GM19238 (cell line): ENCODE measurements at regions not wholly inside any gene's neighbourhood (a gene's known extent, or its start where the extent isn't known, plus 50 kb on each side); places are given as distances from the start of the nearest gene placed in this dataset.
"Not testable (repeated sequence)": the region's sequence is repeated elsewhere in the genome, so short reads cannot be mapped to it uniquely, and the experiment has no call there.

Experiments used
- DNase-seq: peaks from one replicate; pipeline ENCODE4 v3.0.0; 2011; ENCODE audit warnings: low spot score; ENCODE audit not compliant: insufficient read length

DNA sequence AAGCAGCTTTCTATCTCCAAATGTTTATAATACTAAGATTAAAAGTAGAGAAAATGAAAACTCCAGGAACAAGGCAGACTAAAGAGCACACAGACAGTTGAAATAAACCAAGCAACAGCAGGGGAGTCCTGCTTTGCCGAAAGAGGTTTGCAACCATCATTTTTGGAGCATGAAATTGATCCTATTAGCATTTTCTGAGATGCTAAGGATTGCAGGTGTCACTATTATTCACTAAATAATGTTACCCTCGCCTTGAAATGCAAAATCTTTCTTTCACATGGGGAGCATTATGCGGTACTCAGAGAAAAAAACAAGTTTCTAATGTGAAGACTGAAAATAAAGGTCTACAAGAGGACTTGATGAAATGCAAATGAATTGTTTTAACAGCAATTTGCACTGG, 81.7 kb upstream of the DNAJC10 start:
- DNase-seq = no peak

DNA sequence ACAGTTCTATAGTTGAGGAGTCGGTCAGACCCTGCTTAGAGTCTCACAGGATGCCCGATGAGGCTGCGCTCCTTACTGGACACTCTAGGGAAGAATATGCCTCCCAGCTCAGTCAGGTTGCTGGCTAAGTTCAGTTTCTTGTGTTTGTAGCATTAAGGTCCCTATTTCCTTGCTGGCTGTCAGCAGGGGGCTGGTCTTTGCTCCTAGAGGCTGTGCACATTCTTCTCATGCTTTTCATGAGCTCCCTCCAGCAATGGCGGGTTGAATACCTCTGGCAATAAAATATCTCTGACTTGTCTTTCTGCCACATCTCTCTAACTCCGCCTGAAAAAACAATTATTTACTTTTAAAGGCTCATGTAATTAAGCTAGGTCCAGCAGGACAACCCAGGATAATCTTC, 79.4 kb upstream of the DNAJC10 start:
- DNase-seq = no peak

DNA sequence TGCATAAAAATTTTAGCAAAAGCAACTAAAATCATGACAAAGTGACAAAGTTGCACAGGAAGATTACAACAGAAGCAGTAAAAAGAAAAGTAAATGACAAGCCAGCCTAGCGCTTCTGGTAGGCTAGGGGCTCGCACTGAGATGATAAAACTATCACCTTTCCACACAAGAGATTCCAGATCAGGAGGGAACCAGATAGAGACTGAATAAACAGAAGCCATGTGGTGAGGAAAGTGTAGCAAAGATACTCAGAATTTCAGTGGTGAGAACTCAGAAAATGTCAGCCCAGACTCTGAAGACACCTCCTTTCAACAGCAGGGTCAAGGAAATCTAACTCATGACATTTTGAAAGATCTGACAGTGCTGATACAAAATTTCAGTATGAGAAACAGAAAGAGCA, 77.4 kb upstream of the DNAJC10 start:
- DNase-seq = no peak

DNA sequence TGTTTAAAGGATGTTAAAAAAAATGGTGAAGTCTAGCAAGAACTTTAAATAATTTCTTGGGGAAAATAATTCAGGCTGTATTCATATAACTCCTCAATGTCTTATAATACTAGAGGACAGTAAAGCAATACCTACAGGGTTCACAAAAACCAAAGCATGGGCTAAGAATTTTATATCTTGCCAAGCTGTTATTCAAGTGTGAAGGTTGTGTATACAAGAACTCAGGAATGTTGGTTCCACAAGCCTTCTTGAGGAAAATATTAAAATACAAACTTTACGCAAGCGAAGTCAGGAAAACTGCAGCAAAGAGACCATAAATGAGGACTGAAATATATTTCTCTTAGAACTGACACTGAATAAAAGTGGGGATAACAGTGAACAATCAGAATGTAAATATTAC, 76.1 kb upstream of the DNAJC10 start:
- DNase-seq = no peak

DNA sequence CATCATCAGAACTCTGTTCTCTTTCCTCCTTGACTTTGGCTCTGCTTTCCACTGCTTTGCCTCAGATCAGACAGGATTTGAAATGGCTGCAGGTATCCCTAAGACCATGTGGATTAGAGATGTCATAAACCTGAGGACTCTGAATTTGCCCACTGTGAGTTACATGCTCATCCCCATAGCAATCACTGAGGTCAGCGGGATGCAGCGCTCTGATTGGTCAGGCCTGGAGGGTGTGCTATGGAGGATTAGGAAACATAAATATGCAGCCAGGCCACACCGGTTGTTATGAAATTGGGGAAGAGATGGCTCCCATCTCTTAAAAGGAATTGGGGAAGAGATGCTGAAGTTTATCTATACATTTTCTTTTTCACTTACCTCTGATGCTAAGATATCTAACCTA, 73.7 kb upstream of the DNAJC10 start:
- peak; percentile 14 for DNase-seq

DNA sequence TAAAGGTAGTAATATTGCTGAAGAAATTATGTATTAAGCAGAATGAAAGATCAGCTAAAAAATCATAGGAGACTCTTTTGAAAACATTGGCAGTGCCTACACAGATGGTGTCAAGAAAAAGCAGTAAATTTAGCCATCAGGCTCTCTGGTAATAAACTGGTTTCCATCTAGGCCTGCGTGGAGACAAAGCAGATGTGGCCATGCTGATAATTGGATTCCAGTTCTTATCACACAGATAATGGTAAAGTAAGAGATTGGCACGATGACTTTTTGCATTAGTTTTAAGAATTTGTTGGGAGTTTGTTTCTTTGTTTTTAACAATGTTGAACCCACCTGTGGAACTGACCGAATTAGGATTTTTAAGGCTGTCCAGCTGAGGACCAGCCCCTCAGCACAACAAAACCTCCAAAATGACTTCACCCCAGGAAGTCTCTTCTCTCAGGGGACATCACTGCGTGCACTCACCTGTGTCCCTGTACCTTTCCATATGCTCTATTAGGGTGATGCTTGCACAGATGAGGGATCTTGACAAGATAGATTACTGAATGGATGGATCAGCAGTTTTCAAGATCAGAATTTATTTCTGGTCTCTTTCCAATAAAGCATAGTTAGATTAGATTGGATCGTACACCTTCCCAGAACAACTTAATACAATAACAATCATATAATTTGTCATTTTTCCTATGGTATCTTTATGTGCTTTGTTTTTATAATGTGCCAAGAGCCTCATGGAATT, 69.1 kb upstream of the DNAJC10 start:
- DNase-seq = no peak

DNA sequence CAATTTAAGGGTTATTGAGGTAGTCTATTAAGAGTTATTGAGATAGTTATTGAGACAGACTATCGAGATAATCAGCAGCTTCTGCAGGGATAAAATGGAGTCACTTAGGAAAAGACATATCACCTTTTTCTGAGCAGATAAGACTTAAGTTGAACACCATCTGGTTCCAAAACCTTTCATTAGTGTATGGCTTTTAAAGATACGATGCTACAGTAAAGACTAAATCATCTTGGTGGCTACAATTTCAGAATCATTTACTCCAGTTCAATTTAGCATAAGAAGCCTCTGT, 68.6 kb upstream of the DNAJC10 start:
- DNase-seq = no peak

DNA sequence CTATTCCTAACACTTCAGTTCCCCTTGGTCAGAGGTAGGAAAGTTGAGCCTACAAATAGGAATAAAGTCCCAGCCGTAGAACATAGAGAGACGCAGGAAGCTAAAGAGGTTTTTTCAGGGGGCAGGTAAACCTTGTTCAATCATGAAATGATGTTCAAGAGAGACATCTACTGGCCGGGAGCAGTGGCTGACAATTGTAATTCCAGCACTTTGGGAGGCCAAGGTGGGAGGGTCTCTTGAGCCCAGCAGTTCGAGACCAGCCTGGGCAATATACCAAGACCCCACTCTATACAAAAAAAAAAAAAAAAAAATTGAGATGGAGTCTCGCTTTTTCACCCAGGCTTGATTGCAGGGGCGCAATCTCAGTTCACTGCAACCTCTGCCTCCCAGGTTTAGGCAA, 66.7 kb upstream of the DNAJC10 start:
- DNase-seq = no peak

DNA sequence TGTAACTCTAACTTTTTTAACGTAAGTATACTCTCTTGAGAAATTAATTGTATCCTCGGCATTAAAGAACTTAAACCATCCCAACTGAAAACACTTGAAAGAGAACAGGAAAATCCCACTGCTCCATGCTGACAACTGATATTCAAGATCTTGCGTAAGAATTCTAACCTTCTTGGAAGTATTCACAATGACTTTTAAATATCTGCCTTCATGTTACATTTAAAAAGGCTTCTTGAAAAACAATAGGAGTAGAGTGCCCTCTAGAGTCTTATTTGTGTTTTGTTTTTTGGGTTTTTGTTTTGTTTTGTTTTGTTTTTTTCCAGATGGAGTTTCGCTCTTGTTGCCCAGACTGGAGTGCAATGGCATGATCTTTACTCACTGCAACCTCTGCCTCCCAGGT, 65.4 kb upstream of the DNAJC10 start:
- no peak for DNase-seq

DNA sequence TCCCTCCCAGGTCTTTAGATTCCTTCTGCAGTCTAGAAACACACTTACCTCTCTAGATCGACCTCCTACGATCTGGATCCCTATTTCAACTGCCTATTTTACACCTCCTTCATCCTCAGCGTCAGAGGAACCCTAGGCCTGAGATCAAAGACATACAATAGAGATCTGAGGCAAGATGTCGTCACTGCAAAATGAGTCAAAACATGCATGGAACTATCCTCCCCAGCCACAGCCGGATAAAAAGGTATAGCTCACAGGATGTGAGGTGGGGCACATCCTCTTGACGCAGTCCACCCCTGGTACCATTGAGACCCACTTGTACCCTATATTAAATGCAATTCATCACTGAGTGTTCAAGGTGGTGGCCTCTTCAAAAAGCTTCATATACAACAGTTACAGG, 63.7 kb upstream of the DNAJC10 start:
- no peak for DNase-seq

DNA sequence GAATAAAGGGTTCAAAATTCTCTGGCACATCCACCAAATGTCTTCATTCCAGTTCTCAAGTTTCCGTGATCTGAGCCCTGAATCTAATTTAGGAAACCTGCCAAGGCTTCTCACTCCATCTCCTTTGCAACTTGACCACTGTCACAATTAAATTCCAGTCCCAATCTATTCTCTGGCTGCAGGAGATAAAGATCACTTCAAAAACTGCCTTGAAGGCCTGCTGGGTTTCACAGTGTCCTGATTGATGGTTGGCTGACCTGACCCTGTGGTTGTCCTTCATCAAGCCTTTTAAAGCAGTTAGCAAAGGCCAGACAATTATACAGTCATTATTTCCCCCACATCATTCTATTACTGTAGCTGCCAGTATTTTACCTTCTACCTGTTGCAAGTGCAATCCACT, 60.3 kb upstream of the DNAJC10 start:
- DNase-seq = no peak

DNA sequence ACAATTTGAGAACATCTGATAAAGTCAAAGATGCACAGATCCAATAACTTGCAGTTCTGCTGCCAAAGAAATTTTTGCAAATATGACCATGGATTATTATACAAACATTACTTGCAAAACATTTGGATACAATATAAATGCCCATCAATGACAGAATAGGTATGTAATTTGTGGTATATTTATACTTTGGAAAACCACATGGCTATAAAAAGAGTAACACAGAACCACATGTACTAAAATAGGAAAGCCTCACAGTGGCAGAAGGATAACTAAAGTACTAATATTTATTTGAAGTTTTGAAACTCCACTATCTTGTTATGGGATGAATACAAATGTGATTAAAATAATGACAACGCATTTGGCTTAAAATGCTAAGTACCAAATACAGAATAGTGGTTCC, 51.8 kb upstream of the DNAJC10 start:
- no peak for DNase-seq

DNA sequence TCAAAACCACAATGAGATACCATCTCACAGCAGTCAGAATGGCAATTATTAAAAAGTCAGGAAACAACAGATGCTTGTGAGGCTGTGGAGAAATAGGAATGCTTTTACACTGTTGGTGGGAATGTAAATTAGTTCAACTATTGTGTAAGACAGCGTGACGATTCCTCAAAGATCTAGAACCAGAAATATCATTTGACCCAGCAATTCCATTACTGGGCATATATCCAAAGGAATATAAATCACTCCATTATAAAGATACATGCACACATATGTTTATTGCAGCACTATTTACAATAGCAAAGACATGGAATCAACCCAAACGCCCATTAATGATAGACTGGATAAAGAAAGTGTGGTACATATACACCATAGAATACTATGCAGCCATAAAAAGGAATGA, 50.6 kb upstream of the DNAJC10 start:
- not testable (repeated sequence) for DNase-seq
